ENCODE measurements at regions not wholly inside any gene's neighbourhood (a gene's known extent, or its start where the extent isn't known, plus 50 kb on each side); places are given as distances from the start of the nearest gene placed in this dataset.

DNA sequence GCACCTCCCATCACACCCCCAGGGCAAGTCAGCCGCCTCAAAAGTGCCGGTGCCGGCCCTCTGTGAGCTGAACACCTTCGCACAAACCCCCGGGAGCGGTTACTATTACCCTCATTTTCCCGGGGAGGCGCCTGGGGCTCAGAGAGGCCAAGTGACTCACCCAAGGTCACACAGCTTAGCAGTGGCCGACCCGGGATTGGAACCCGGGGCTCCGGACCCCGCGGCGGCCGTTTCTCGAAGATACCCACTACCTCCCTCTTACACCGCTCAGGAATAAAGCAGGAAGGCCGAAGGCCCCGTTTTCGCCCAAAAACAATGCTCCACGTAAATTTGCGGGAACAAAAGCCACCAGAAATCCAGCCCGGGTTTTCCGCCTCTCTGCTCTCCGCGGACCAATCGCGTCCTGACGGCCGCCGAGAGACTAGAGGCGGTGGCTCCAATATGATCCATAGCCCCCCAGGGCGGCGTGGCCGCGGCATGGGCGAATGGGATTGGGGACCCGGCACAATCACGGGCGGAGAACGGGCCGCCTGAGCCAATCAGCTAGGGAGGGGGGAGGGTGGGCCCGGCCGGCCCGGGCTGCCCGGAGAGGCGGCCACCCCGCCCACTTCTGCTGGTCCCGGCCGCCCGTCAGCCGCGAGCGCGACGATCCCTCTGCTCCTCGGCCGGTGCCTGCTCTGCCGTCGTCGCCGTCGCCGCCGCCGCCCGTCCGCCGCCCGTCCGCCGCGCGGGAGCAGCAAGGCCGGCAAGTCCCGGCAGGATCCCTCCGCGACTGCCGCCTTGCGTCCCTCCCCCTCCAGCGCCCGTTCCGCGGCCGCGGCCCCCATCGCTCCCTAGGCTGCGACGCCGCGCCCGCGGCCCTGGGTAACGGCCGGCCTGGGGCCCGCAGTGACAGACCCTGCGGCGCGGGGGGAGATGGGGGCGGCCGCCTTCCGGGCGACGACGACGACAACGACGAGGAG lies 177.0 kb downstream of the OR4M2 start (continued):
- TF ChIP-seq EZH2phosphoT487 (IDR thresholded peaks at IDR 0.05; ENCODE audit: unreplicated experiment), result no peak
- no peak for TF ChIP-seq JUNB (IDR thresholded peaks at IDR 0.05; ENCODE audit: unreplicated experiment)
- TF ChIP-seq STAT1 (IDR thresholded peaks at IDR 0.05; ENCODE audit: unreplicated experiment), result no peak
- TF ChIP-seq, protein P1, sequence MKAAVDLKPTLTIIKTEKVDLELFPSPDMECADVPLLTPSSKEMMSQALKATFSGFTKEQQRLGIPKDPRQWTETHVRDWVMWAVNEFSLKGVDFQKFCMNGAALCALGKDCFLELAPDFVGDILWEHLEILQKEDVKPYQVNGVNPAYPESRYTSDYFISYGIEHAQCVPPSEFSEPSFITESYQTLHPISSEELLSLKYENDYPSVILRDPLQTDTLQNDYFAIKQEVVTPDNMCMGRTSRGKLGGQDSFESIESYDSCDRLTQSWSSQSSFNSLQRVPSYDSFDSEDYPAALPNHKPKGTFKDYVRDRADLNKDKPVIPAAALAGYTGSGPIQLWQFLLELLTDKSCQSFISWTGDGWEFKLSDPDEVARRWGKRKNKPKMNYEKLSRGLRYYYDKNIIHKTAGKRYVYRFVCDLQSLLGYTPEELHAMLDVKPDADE (IDR thresholded peaks at IDR 0.05), result no peak
- TF ChIP-seq, protein P2, sequence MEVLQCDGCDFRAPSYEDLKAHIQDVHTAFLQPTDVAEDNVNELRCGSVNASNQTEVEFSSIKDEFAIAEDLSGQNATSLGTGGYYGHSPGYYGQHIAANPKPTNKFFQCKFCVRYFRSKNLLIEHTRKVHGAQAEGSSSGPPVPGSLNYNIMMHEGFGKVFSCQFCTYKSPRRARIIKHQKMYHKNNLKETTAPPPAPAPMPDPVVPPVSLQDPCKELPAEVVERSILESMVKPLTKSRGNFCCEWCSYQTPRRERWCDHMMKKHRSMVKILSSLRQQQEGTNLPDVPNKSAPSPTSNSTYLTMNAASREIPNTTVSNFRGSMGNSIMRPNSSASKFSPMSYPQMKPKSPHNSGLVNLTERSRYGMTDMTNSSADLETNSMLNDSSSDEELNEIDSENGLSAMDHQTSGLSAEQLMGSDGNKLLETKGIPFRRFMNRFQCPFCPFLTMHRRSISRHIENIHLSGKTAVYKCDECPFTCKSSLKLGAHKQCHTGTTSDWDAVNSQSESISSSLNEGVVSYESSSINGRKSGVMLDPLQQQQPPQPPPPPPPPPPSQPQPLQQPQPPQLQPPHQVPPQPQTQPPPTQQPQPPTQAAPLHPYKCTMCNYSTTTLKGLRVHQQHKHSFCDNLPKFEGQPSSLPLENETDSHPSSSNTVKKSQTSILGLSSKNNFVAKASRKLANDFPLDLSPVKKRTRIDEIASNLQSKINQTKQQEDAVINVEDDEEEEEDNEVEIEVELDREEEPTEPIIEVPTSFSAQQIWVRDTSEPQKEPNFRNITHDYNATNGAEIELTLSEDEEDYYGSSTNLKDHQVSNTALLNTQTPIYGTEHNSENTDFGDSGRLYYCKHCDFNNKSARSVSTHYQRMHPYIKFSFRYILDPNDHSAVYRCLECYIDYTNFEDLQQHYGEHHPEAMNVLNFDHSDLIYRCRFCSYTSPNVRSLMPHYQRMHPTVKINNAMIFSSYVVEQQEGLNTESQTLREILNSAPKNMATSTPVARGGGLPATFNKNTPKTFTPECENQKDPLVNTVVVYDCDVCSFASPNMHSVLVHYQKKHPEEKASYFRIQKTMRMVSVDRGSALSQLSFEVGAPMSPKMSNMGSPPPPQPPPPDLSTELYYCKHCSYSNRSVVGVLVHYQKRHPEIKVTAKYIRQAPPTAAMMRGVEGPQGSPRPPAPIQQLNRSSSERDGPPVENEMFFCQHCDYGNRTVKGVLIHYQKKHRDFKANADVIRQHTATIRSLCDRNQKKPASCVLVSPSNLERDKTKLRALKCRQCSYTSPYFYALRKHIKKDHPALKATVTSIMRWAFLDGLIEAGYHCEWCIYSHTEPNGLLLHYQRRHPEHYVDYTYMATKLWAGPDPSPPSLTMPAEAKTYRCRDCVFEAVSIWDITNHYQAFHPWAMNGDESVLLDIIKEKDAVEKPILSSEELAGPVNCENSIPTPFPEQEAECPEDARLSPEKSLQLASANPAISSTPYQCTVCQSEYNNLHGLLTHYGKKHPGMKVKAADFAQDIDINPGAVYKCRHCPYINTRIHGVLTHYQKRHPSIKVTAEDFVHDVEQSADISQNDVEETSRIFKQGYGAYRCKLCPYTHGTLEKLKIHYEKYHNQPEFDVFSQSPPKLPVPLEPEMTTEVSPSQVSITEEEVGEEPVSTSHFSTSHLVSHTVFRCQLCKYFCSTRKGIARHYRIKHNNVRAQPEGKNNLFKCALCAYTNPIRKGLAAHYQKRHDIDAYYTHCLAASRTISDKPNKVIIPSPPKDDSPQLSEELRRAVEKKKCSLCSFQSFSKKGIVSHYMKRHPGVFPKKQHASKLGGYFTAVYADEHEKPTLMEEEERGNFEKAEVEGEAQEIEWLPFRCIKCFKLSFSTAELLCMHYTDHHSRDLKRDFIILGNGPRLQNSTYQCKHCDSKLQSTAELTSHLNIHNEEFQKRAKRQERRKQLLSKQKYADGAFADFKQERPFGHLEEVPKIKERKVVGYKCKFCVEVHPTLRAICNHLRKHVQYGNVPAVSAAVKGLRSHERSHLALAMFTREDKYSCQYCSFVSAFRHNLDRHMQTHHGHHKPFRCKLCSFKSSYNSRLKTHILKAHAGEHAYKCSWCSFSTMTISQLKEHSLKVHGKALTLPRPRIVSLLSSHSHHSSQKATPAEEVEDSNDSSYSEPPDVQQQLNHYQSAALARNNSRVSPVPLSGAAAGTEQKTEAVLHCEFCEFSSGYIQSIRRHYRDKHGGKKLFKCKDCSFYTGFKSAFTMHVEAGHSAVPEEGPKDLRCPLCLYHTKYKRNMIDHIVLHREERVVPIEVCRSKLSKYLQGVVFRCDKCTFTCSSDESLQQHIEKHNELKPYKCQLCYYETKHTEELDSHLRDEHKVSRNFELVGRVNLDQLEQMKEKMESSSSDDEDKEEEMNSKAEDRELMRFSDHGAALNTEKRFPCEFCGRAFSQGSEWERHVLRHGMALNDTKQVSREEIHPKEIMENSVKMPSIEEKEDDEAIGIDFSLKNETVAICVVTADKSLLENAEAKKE (CRISPR knock-in tag; IDR thresholded peaks at IDR 0.05), result no peak
- TF ChIP-seq CREB1 (CRISPR knock-in tag; IDR thresholded peaks at IDR 0.05; ENCODE audit: low read depth), result no peak
- no peak for TF ChIP-seq EZH2 (IDR thresholded peaks at IDR 0.05; ENCODE audit: low read depth, unreplicated experiment)

DNA sequence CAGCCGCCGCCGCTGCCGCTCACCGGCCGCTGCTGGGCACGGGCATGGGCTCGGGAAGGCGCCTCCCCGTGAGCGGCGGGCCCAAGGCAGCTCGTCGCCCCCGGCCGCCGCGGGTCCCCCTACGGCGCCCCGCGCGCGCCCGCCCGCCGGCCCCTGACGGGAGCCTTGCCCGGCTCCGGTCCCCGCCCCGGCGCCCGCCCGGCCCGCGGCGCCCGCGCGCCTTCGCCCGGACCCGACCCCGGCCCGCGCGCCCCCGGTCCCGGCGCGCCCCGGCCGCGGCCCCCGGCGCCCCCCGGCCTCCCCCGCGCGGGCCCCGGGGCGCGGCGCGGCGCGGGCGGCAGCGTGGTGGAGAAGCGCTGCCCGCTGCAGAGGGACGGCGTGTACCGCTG lies 177.7 kb downstream of the OR4M2 start:
- H3K4me3 ChIP-seq, result no peak overlapping the region
- no peak overlapping the region for H2AFZ ChIP-seq
- H3K36me3 ChIP-seq (ENCODE audit: insufficient read depth), result peaks cover 21% of the 10 kb centered on the region
- no peaks in the 10 kb centered on the region for H3K27me3 ChIP-seq (ENCODE audit: insufficient read depth)
- H4K20me1 ChIP-seq (replicated peaks; ENCODE audit: insufficient read depth), result no peaks in the 10 kb centered on the region
- no peaks in the 10 kb centered on the region for H3F3A ChIP-seq (replicated peaks; ENCODE audit: low read depth)
- H3K4me1 ChIP-seq (ENCODE audit: insufficient read depth), result no peaks in the 10 kb centered on the region
- no peak overlapping the region for H3K4me2 ChIP-seq
- peaks cover 35% of the 10 kb centered on the region for H3K27me3 Mint-ChIP-seq (ENCODE audit: insufficient read depth, low read depth, poor library complexity)
- H3K9me2 ChIP-seq (ENCODE audit: insufficient read depth), result no peaks in the 10 kb centered on the region
- ATAC-seq (no peak), DNase-seq (ENCODE audit: low spot score) (no peak)
- no peak overlapping the region for H3K27ac ChIP-seq (ENCODE audit: low read depth)
- H3K36me3 Mint-ChIP-seq (ENCODE audit: low read depth), result peaks cover 72% of the 10 kb centered on the region
- H3K4me3 Mint-ChIP-seq, result no peak overlapping the region
- H3K27ac Mint-ChIP-seq, result no peak overlapping the region
- no peaks in the 10 kb centered on the region for H3K4me1 Mint-ChIP-seq
- H3K79me2 ChIP-seq (replicated peaks; ENCODE audit: insufficient read depth), result no peaks in the 10 kb centered on the region
- peaks cover 45% of the 10 kb centered on the region for H3K9me3 Mint-ChIP-seq
- TF ChIP-seq ZNF331 (CRISPR knock-in tag; IDR thresholded peaks at IDR 0.05; ENCODE audit: low read depth), result no peak
- TF ChIP-seq, protein P1 (IDR thresholded peaks at IDR 0.05), result no peak
- TF ChIP-seq ZNF114 (CRISPR knock-in tag; IDR thresholded peaks at IDR 0.05), result no peak
- TF ChIP-seq NANOG (IDR thresholded peaks at IDR 0.05; ENCODE audit: borderline replicate concordance), result no peak
- no peak for TF ChIP-seq JUNB (IDR thresholded peaks at IDR 0.05; ENCODE audit: unreplicated experiment)
- TF ChIP-seq EZH2phosphoT487 (IDR thresholded peaks at IDR 0.05; ENCODE audit: unreplicated experiment), result no peak
- no peak for TF ChIP-seq CREB1 (CRISPR knock-in tag; IDR thresholded peaks at IDR 0.05; ENCODE audit: low read depth)
- TF ChIP-seq, protein P3, sequence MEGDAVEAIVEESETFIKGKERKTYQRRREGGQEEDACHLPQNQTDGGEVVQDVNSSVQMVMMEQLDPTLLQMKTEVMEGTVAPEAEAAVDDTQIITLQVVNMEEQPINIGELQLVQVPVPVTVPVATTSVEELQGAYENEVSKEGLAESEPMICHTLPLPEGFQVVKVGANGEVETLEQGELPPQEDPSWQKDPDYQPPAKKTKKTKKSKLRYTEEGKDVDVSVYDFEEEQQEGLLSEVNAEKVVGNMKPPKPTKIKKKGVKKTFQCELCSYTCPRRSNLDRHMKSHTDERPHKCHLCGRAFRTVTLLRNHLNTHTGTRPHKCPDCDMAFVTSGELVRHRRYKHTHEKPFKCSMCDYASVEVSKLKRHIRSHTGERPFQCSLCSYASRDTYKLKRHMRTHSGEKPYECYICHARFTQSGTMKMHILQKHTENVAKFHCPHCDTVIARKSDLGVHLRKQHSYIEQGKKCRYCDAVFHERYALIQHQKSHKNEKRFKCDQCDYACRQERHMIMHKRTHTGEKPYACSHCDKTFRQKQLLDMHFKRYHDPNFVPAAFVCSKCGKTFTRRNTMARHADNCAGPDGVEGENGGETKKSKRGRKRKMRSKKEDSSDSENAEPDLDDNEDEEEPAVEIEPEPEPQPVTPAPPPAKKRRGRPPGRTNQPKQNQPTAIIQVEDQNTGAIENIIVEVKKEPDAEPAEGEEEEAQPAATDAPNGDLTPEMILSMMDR (conservative IDR thresholded peaks at IDR 0.05; ENCODE audit: low read depth in 2 of 2), result no peak

All from GM23338 (cell line).